ENCODE measurements at regions not wholly inside any gene's neighbourhood (a gene's known extent, or its start where the extent isn't known, plus 50 kb on each side); places are given as distances from the start of the nearest gene placed in this dataset.
"Not testable (repeated sequence)": the region's sequence is repeated elsewhere in the genome, so short reads cannot be mapped to it uniquely, and the experiment has no call there.

DNA sequence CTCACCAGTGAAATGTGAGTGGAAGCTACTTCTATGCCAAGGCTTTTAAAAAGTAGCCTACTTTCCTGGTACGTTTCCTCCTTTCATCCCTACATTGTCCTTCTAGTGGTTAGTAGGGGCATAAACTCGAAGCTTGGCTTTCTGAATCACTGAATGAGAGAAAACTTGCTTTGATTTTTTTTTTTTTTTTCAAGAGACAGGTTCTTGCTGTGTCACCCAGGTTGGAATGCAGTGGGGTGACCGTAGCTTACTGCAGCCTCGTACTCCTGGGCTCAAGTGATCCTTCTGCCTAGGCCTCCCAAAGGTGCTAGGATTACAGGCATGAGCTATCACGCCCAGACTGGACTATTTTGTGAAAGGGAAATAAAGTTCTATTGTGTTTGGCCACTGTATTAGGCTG, 89.1 kb upstream of the IGFBP7 start:
- Histone ChIP-seq H3K4me3 (ENCODE audit: low read length) (no peak overlapping the region), H3K36me3 (ENCODE audit: insufficient read depth, low read length) (no peaks in the 10 kb centered on the region), H3K9me3 (ENCODE audit: low read length) (peaks cover 2% of the 10 kb centered on the region), H2AFZ (ENCODE audit: low read depth, low read length) (no peak overlapping the region), H3K27me3 (ENCODE audit: insufficient read depth, low read length) (no peaks in the 10 kb centered on the region), H3K4me1 (ENCODE audit: insufficient read depth, low read length) (peaks cover 8% of the 10 kb centered on the region)

DNA sequence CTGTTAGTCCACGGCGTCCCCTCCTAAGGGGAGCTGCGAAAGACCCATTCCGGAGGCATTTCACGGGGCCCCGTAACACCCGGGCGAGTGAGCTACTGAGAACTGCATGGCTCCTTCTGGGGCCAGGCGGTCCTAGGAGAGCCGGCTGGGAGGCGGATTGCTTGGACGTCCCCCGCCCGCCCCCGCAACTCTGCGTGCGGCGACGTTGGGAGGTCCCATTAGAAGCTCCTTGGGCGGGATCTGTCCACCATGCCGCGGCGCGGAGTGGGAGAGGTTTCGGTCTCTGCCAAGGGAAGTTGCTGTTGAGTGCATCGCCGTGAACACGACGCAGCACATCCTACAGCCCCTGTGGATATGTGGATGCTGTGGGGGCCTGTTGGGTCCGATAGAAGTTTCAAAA, 85.4 kb upstream of the IGFBP7 start:
- Histone ChIP-seq H3K4me1 (ENCODE audit: insufficient read depth, low read length) (peaks cover 18% of the 10 kb centered on the region), H3K36me3 (ENCODE audit: insufficient read depth, low read length) (no peaks in the 10 kb centered on the region), H3K27me3 (ENCODE audit: insufficient read depth, low read length) (no peaks in the 10 kb centered on the region), H2AFZ (ENCODE audit: low read depth, low read length) (no peak overlapping the region), H3K4me3 (ENCODE audit: low read length) (no peak overlapping the region), H3K9me3 (ENCODE audit: low read length) (no peaks in the 10 kb centered on the region)

DNA sequence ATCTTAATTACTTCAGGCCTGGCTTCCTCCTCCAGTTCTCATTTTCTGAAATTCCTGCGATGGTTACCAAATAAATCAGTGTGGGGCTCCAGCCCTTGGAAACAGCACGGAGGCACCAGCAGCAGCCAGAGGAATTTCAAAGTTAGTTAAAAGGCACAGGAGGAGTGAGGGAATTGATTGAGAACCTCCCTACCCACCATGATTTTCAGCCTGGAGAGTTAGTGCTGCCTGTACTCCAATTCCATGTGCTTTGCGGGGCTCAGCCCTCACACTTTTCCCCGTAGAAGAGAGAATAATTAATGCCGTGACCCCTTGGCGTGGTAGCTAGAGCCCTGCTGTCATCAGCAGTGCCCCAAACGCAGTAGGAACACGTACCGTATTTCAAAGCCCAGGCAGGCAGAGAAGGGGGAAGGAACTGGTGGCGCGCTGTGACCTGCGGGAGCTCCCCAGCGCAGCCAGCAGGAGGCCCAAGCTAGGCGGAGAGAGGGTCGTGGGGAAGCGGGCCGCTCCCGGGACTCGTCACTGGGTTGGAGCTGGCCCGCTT, 84.0 kb upstream of the IGFBP7 start:
- H3K9me3 ChIP-seq (ENCODE audit: low read length), result no peaks in the 10 kb centered on the region
- H3K27me3 ChIP-seq (ENCODE audit: insufficient read depth, low read length), result no peaks in the 10 kb centered on the region
- H3K4me1 ChIP-seq (ENCODE audit: insufficient read depth, low read length), result peaks cover 15% of the 10 kb centered on the region
- no peak overlapping the region for H3K4me3 ChIP-seq (ENCODE audit: low read length)
- H3K36me3 ChIP-seq (ENCODE audit: insufficient read depth, low read length), result no peaks in the 10 kb centered on the region
- H2AFZ ChIP-seq (ENCODE audit: low read depth, low read length), result no peak overlapping the region

DNA sequence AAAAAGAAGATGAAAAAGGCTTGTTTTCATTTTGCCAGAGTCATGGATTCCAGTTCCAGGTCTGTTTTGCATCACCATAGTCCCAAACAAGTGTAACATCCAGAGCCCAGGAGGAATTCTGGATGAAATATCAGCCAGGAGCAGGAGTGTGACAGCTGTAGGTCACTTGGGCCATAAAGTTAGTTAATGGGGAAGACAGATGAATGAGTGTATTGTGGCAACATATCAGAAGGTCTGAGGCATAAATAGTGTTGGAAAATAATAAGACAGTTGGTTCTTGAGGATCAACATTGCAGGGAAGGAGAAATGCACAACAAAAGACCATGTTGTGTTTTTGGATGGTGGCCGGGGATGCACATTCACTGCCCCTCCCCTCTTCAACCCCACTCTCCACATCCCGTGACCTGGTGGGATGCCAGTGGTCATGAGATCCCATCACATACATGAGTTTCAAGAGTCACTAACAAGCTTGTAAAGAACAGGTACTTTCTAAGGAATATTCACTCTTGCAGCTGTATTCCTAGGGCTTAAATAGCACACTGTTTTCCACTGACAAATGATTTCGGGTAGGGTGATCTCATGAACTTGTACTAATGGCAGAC, 83.1 kb upstream of the IGFBP7 start:
- Histone ChIP-seq H3K27me3 (ENCODE audit: insufficient read depth, low read length) (no peaks in the 10 kb centered on the region), H3K9me3 (ENCODE audit: low read length) (no peaks in the 10 kb centered on the region), H3K4me1 (ENCODE audit: insufficient read depth, low read length) (peaks cover 15% of the 10 kb centered on the region), H2AFZ (ENCODE audit: low read depth, low read length) (no peak overlapping the region), H3K4me3 (ENCODE audit: low read length) (no peak overlapping the region), H3K36me3 (ENCODE audit: insufficient read depth, low read length) (no peaks in the 10 kb centered on the region)

DNA sequence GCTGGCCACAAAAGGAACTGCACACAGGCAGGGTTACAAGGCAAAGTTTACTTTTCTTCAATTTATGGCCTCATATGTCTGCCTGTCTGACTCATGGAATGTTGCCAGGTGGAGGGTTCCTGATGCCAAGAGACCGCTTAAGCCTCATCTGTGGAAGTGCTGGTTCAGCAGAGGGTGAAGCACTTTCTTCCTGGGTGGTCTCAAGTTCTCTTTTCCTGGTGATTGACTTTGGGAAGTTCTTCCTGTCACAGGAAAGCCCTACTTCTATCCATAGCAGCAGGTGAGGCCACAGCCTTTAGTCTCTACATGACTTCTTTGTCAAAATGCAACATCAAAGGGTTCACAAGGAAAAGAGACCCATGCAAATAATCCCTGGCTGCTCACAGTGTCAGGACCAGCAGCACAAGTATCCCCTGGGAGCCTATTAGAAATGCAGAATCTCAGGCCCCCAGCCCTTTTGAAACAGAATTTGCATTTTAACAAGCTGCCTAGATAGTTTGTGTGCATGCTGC, 81.4 kb upstream of the IGFBP7 start:
- Histone ChIP-seq H3K4me1 (ENCODE audit: insufficient read depth, low read length) (peaks cover 20% of the 10 kb centered on the region), H3K4me3 (ENCODE audit: low read length) (no peak overlapping the region), H3K9me3 (ENCODE audit: low read length) (no peaks in the 10 kb centered on the region)

DNA sequence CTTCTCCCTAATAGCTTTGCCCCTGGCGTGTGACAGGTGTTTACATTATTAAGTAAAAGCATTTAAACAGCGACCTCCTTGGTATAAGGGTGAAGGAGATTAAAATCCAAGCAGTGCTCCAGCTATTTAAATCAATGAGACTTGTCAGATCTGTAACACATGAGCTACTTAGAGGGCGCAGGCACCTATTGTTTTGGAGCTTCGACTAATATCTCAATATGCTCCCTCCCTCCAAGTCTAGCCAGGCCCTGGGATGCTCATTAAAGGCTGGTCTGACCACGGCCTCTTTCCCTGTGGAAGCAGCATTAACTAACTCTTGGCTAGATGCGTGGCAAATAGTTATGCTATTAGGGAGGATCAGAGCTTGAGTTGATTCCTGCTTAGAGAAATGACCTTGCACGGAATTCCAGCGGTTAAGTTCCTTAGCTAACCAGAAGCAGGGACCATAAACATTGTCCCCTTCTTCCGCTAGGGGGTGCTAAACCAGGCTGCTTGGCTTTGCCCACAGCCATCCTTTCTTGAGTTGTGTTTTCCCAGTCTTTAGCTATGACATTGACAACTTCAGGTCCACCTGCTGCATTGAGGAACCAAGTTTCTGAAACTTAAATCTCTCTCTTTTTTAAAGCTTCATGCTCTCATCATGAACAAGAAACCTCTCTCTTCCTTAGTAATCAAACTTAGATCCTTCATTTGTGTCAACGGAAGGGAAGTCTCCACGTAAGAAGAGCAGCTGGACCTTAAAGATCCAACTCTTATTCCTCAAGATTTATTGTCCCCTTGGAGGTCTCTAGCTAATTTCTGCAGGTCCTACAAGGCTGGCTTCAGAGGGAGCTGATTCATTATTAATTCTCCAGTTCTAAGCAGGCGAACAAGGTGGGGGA, 80.7 kb upstream of the IGFBP7 start:
- no peak overlapping the region for H2AFZ ChIP-seq (ENCODE audit: low read depth, low read length)
- H3K9me3 ChIP-seq (ENCODE audit: low read length), result no peaks in the 10 kb centered on the region
- H3K36me3 ChIP-seq (ENCODE audit: insufficient read depth, low read length), result no peaks in the 10 kb centered on the region
- H3K4me3 ChIP-seq (ENCODE audit: low read length), result no peak overlapping the region
- H3K4me1 ChIP-seq (ENCODE audit: insufficient read depth, low read length), result peaks cover 28% of the 10 kb centered on the region
- H3K27me3 ChIP-seq (ENCODE audit: insufficient read depth, low read length), result no peaks in the 10 kb centered on the region

More for the DNA sequence above, 81.4 kb upstream of the IGFBP7 start:
- no peaks in the 10 kb centered on the region for H3K36me3 ChIP-seq (ENCODE audit: insufficient read depth, low read length)
- no peak overlapping the region for H2AFZ ChIP-seq (ENCODE audit: low read depth, low read length)
- no peaks in the 10 kb centered on the region for H3K27me3 ChIP-seq (ENCODE audit: insufficient read depth, low read length)

DNA sequence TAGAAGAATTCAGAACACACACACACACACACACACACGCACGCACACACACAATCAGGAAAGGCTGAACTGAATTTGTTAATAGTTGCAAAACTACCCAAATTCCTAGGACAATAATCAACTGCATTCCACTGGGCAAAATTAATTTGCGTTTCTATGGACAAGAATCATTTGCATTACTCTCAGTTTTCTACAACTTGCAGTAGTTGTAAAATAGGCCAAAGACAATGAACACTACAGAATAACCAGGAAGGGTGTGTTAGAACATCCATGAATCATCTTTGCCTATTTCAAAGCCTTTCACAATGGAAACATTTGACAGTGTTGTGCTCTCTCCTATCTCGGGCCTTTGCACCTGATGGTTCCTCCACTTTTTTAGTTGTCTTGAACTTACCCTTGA, 77.1 kb upstream of the IGFBP7 start:
- Histone ChIP-seq H3K9me3 (ENCODE audit: low read length) (no peaks in the 10 kb centered on the region), H3K4me3 (ENCODE audit: low read length) (no peak overlapping the region), H3K27me3 (ENCODE audit: insufficient read depth, low read length) (no peaks in the 10 kb centered on the region), H2AFZ (ENCODE audit: low read depth, low read length) (no peak overlapping the region), H3K36me3 (ENCODE audit: insufficient read depth, low read length) (no peaks in the 10 kb centered on the region), H3K4me1 (ENCODE audit: insufficient read depth, low read length) (peaks cover 28% of the 10 kb centered on the region)

DNA sequence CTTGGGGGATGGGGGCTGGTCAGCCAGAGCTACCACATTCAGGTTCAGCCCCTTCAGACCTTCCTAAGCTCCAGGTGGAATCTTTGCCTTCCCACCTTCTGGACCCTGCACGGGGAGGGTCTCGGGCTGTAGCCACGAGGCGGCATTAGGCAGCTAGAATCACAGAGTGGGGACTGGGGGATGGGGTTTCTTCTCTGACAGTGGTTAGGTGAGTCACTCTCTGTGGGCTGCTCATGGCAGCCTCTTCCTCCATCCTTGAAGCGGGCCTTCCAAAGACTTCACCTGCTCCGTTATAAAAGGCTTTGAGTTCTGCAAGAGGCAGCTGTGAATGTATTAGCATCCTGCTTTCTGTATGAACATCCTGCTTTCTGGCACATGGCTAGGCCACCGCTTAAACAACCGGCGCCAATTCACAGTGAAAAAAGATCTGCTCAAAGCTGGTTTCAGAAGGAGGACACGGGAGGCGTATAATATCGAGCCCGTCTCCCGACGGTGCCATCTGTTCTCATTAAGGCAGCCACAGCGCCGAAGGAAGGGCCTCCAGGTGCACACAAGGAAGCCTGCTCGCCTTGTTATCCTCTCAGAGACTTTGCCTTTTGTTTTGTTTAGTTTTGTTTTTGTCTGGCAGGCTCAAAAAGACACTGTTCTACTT, 74.3 kb upstream of the IGFBP7 start:
- H3K4me3 ChIP-seq (ENCODE audit: low read length), result no peak overlapping the region
- H3K9me3 ChIP-seq (ENCODE audit: low read length), result no peaks in the 10 kb centered on the region
- no peaks in the 10 kb centered on the region for H3K36me3 ChIP-seq (ENCODE audit: insufficient read depth, low read length)
- H3K4me1 ChIP-seq (ENCODE audit: insufficient read depth, low read length), result peaks cover 17% of the 10 kb centered on the region
- H2AFZ ChIP-seq (ENCODE audit: low read depth, low read length), result no peak overlapping the region
- no peaks in the 10 kb centered on the region for H3K27me3 ChIP-seq (ENCODE audit: insufficient read depth, low read length)

DNA sequence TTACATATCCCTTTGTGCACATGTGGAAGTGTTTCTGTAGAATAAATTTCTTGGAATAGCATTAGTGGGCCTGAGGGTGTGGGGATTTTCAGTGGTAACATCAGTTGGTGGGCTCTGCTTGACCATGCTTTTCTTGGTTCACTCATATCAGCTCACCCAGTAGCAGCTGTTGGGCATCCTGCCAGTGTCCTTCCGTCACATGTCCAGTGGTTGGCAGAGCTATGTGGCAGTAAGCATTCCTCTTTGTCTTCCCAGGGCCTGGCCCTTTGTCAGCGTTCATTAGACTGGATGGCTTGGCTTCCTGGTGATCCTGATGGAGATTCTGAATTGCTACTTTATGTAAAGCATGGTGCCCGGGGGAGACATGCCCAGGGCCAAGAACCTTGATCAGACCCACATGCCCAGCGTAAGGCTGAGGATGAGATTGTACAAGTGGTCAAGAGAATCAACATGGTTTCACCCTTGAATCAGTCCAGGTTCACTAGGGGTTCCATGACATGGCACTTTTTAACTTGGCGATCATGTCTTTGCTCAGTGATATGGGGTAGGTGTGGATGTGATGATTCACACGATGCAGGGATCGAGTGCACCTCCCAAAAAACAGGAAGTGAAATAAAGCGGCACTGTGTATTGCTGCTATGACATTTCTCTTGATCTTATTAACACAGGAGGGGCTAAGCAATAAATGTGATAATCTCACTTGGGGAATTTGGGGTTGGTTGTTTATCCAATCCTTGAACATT, 72.1 kb upstream of the IGFBP7 start:
- H3K4me3 ChIP-seq (ENCODE audit: low read length), result no peak overlapping the region
- H2AFZ ChIP-seq (ENCODE audit: low read depth, low read length), result no peak overlapping the region
- H3K36me3 ChIP-seq (ENCODE audit: insufficient read depth, low read length), result no peaks in the 10 kb centered on the region
- no peaks in the 10 kb centered on the region for H3K27me3 ChIP-seq (ENCODE audit: insufficient read depth, low read length)
- peaks cover 15% of the 10 kb centered on the region for H3K4me1 ChIP-seq (ENCODE audit: insufficient read depth, low read length)
- no peaks in the 10 kb centered on the region for H3K9me3 ChIP-seq (ENCODE audit: low read length)

DNA sequence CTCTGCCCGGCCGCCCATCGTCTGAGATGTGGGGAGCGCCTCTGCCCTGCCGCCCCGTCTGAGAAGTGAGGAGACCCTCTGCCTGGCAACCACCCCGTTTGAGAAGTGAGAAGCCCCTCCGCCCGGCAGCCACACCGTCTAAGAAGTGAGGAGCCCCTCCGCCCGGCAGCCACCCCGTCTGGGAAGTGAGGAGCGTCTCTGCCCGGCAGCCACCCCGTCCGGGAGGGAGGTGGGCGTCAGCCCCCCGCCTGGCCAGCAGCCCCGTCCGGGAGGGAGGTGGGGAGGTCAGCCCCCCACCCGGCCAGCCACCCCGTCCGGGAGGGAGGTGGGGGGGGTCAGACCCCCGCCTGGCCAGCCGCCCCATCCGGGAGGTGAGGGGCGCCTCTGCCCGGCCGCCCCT, 63.0 kb upstream of the IGFBP7 start:
- H2AFZ ChIP-seq (ENCODE audit: low read depth, low read length); H3K36me3 ChIP-seq (ENCODE audit: insufficient read depth, low read length); H3K9me3 ChIP-seq (ENCODE audit: low read length); H3K27me3 ChIP-seq (ENCODE audit: insufficient read depth, low read length); H3K4me3 ChIP-seq (ENCODE audit: low read length): not testable (repeated sequence)
- peaks cover 15% of the 10 kb centered on the region for H3K4me1 ChIP-seq (ENCODE audit: insufficient read depth, low read length)

DNA sequence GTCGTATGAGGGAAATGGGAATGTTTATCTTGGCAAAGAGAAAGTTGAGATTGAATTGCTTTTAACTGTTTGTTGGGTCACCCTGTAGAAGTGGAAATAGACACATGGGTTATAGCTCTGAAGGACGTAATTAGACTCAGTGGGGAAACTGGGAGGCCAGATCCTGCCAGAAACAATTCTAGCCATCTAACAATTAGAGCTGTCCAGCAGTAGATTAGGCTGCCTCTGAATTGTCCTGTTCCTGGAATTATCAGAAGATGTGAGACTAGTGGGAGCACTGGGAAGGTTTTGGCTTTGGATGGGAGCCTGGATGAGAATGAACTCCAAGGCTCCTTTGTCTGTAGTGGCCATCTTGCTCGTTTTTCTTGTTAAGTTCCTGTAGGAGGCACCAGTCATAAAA, 61.9 kb upstream of the IGFBP7 start:
- no peak overlapping the region for H2AFZ ChIP-seq (ENCODE audit: low read depth, low read length)
- H3K4me1 ChIP-seq (ENCODE audit: insufficient read depth, low read length), result peaks cover 15% of the 10 kb centered on the region
- H3K27me3 ChIP-seq (ENCODE audit: insufficient read depth, low read length), result no peaks in the 10 kb centered on the region
- H3K9me3 ChIP-seq (ENCODE audit: low read length), result no peaks in the 10 kb centered on the region
- no peaks in the 10 kb centered on the region for H3K36me3 ChIP-seq (ENCODE audit: insufficient read depth, low read length)
- no peak overlapping the region for H3K4me3 ChIP-seq (ENCODE audit: low read length)

DNA sequence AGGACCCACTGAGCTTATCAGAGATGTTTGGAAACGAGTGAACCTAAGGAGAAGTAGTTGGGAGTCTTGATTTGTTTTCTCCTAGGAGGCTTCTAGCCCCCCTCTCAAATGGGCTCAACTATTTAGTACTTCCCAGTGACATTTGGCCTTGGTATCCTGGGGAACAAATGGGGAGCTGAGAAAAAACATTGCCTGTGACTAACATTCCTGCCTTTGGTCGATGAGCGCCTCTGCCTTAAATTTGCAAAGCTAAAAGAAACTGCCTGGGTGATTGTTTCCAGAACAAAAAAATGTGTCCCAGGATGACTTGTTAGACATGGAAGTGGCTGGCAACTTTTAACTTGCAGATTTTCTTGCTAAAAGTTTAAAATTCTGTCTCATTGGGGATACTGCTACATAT, 58.8 kb upstream of the IGFBP7 start:
- Histone ChIP-seq H3K36me3 (ENCODE audit: insufficient read depth, low read length) (no peaks in the 10 kb centered on the region), H3K9me3 (ENCODE audit: low read length) (no peaks in the 10 kb centered on the region), H3K4me1 (ENCODE audit: insufficient read depth, low read length) (peaks cover 18% of the 10 kb centered on the region), H3K27me3 (ENCODE audit: insufficient read depth, low read length) (no peaks in the 10 kb centered on the region), H2AFZ (ENCODE audit: low read depth, low read length) (no peak overlapping the region), H3K4me3 (ENCODE audit: low read length) (no peak overlapping the region)
